HCT116 (cell line): ENCODE measurements at regions not wholly inside any gene's neighbourhood (a gene's known extent, or its start where the extent isn't known, plus 50 kb on each side); places are given as distances from the start of the nearest gene placed in this dataset.
"Not testable (repeated sequence)": the region's sequence is repeated elsewhere in the genome, so short reads cannot be mapped to it uniquely, and the experiment has no call there.

Experiments used
- ATAC-seq: fragments of 200-7000 bp; cut with Tn5 transposase; 2 replicates; pipeline ENCODE4 v1.9.1; 2020; ENCODE audit warnings: mild to moderate bottlenecking, moderate library complexity
- BruUV-seq: library from RNA; stranded (reverse); fragments of 400-500 nt; replicated peaks from 2 replicates; lab custom pipeline; 2021; lab: Mats Ljungman, UMichigan
- CTCF ChIA-PET: fragments of 300-600 bp; sonication (Branson Sonifier 250); formaldehyde crosslinking; loops from one replicate; lab custom pipeline; 2021; ENCODE audit warnings: antibody characterized with exemption; lab: Charles Lee
- POLR2A ChIA-PET: fragments of 300-600, 350-600 bp; sonication (Branson Sonifier 250); formaldehyde crosslinking; loops from one replicate; lab custom pipeline; 2021; ENCODE audit warnings: antibody characterized with exemption; lab: Charles Lee
- RAD21 ChIA-PET, 2 experiments: fragments of 300-600 bp; sonication (Branson Sonifier 250); formaldehyde crosslinking; loops; one replicate each; lab custom pipeline; 2023; ENCODE audit warnings: low total read pairs in 2 of 2; ENCODE audit not compliant: uncharacterized antibody in 2 of 2, unreplicated experiment in 2 of 2, low non-redundant PET in 1 of 2; lab: Charles Lee
- DNase-seq: peaks from one replicate; pipeline ENCODE4 v3.0.0-alpha.2; 2010; ENCODE audit warnings: low read depth, low spot score
- H2AFZ ChIP-seq: fragments of 200-600 bp; shearing (Covaris generic), sonication (generic); 2 replicates; pipeline ENCODE4 v1.6.1; 2017; ENCODE audit warnings: low read depth, mixed run types, mixed read lengths, antibody characterized with exemption, low read length; ENCODE audit not compliant: poor library complexity, severe bottlenecking
- H3K27ac ChIP-seq: 2 replicates; pipeline ENCODE4 v1.5.1; 2012; ENCODE audit warnings: low read depth, low read length
- H3K27me3 ChIP-seq: fragments of 200-600 bp; sonication (generic); 2 replicates; pipeline ENCODE4 v1.6.1; 2016; ENCODE audit warnings: mixed run types, low read length, mixed read lengths; ENCODE audit not compliant: insufficient read depth
- H3K36me3 ChIP-seq, 2 experiments: fragments of 200-500 bp in 1 of 2; fragments of 200-600 bp in 1 of 2; sonication (Bioruptor generic) in 1 of 2; sonication (generic) in 1 of 2; 2 replicates each; pipeline versions ENCODE4 v1.5.1 to v1.6.1; 2014 to 2016; ENCODE audit warnings: low read length in 2 of 2, inconsistent platforms in 1 of 2, mixed read lengths in 1 of 2, mixed run types in 1 of 2; ENCODE audit not compliant: insufficient read depth in 2 of 2, control insufficient read depth in 1 of 2
- H3K4me1 ChIP-seq, 2 experiments: fragments of 200-600 bp in 1 of 2; sonication (generic) in 1 of 2; 2 replicates each; pipeline versions ENCODE4 v1.5.1 to v1.6.1; 2012 to 2017; ENCODE audit warnings: low read length in 2 of 2, inconsistent platforms in 1 of 2, mild to moderate bottlenecking in 1 of 2, mixed read lengths in 1 of 2, mixed run types in 1 of 2, moderate library complexity in 1 of 2; ENCODE audit not compliant: insufficient read depth in 2 of 2, control insufficient read depth in 1 of 2
- H3K4me2 ChIP-seq: fragments of 200-600 bp; sonication (generic); 2 replicates; pipeline ENCODE4 v1.6.1; 2017; ENCODE audit warnings: mixed run types, low read length, mixed read lengths
- H3K4me3 ChIP-seq, 2 experiments: fragments of 200-600 bp in 1 of 2; sonication (generic) in 1 of 2; replicated peaks in 1 of 2; 2 replicates each; pipeline ENCODE4 v1.5.1; 2011 to 2016; ENCODE audit warnings: low read length in 2 of 2, control low read depth in 1 of 2, low read depth in 1 of 2, mild to moderate bottlenecking in 1 of 2, mixed read lengths in 1 of 2, mixed run types in 1 of 2
- H3K79me2 ChIP-seq: fragments of 200-600 bp; sonication (generic); 2 replicates; pipeline ENCODE4 v1.6.1; 2017; ENCODE audit warnings: mild to moderate bottlenecking, mixed run types, low read length, moderate library complexity, mixed read lengths; ENCODE audit not compliant: insufficient read depth
- H3K9ac ChIP-seq: fragments of 200-600 bp; sonication (generic); 2 replicates; pipeline ENCODE4 v1.6.1; 2016; ENCODE audit warnings: low read length, mixed read lengths
- H3K9me2 ChIP-seq: fragments of 200-600 bp; sonication (generic), shearing (Covaris generic); 2 replicates; pipeline ENCODE4 v1.6.1; 2017; ENCODE audit warnings: mixed run types, mild to moderate bottlenecking, moderate library complexity; ENCODE audit not compliant: insufficient read depth
- H3K9me3 ChIP-seq, 2 experiments: fragments of 200-500 bp in 1 of 2; fragments of 200-600 bp in 1 of 2; sonication (Bioruptor generic) in 1 of 2; sonication (generic) in 1 of 2; 2 replicates each; pipeline ENCODE4 v1.6.1; 2014 to 2017; ENCODE audit warnings: low read length in 2 of 2, mixed read lengths in 2 of 2, inconsistent platforms in 1 of 2, low read depth in 1 of 2, mild to moderate bottlenecking in 1 of 2, mixed run types in 1 of 2, moderate library complexity in 1 of 2; ENCODE audit not compliant: control insufficient read depth in 1 of 2, insufficient read depth in 1 of 2
- H4K20me1 ChIP-seq: fragments of 200-600 bp; sonication (generic), shearing (Covaris generic); 2 replicates; pipeline ENCODE4 v1.6.1; 2017; ENCODE audit warnings: mixed run types, mild to moderate bottlenecking, moderate library complexity; ENCODE audit not compliant: insufficient read depth
- CBX3 ChIP-seq: IDR thresholded peaks from 2 replicates; pipeline ENCODE4 v1.6.1; 2012; ENCODE audit warnings: low read depth
- EZH2 ChIP-seq: fragments of 200-600 bp; sonication (generic); IDR thresholded peaks from 2 replicates; pipeline ENCODE4 v1.6.1; 2017; ENCODE audit warnings: antibody characterized with exemption, mixed run types
- EZH2phosphoT487 ChIP-seq: fragments of 200-600 bp; IDR thresholded peaks from 2 replicates; pipeline ENCODE4 v1.6.1; 2018; ENCODE audit warnings: antibody characterized with exemption, borderline replicate concordance
- FOSL1 ChIP-seq: IDR thresholded peaks from 2 replicates; pipeline ENCODE4 v1.6.1; 2012; ENCODE audit warnings: low read depth
- JUND ChIP-seq: IDR thresholded peaks from 2 replicates; pipeline ENCODE4 v1.6.1; 2012
- POLR2AphosphoS5 ChIP-seq: IDR thresholded peaks from 2 replicates; pipeline ENCODE4 v1.6.1; 2011; ENCODE audit warnings: mild to moderate bottlenecking, low read depth, low read length, moderate library complexity
- SIN3A ChIP-seq: IDR thresholded peaks from 2 replicates; pipeline ENCODE4 v1.6.1; 2012; ENCODE audit warnings: low read depth
- SP1 ChIP-seq: IDR thresholded peaks from 2 replicates; pipeline ENCODE4 v1.6.1; 2012; ENCODE audit warnings: low read depth
- ZNF274 ChIP-seq: fragments of 200-500 bp; sonication (Bioruptor generic); IDR thresholded peaks from 2 replicates; pipeline ENCODE4 v1.6.1; 2014; ENCODE audit warnings: mild to moderate bottlenecking, low read depth, low read length, inconsistent platforms
- intact Hi-C: fragments of 100-400 bp; cut with micrococcal nuclease; formaldehyde crosslinking; loops from 2 replicates; pipeline ENCODE4 v1.10.0; 2022
- TF ChIP-seq, protein P1 (sequence below): IDR thresholded peaks from 2 replicates; pipeline ENCODE4 v1.6.1; 2011; ENCODE audit warnings: mild to moderate bottlenecking, low read length, moderate library complexity; ENCODE audit not compliant: insufficient replicate concordance; ENCODE audit errors: extremely low read depth

DNA sequence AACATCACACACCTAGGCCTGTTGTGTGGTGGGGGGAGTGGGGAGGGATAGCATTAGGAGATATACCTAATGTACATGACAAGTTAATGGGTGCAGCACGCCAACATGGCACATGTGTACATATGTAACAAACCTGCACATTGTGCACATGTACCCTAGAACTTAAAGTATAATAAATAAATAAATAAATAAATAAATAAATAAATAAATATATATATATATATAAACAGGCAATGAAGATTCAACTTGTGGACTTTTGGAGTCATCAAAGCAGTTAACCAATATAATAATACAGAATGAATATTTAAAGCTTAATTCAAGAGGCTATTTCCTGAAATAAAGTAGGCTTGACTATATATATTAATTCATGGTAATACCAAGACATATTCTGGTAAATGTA lies 167.0 kb downstream of the FOXD2 start:
- H3K9me2 ChIP-seq, RAD21 ChIA-PET, CTCF ChIA-PET, H3K9ac ChIP-seq, intact Hi-C loops, H3K9me3 ChIP-seq, H3K27ac ChIP-seq, H2AFZ ChIP-seq, BruUV-seq, DNase-seq, H3K27me3 ChIP-seq, H3K36me3 ChIP-seq, POLR2A ChIA-PET, H3K4me3 ChIP-seq, H4K20me1 ChIP-seq, H3K4me1 ChIP-seq, H3K4me2 ChIP-seq, H3K79me2 ChIP-seq, ATAC-seq: not testable (repeated sequence)

DNA sequence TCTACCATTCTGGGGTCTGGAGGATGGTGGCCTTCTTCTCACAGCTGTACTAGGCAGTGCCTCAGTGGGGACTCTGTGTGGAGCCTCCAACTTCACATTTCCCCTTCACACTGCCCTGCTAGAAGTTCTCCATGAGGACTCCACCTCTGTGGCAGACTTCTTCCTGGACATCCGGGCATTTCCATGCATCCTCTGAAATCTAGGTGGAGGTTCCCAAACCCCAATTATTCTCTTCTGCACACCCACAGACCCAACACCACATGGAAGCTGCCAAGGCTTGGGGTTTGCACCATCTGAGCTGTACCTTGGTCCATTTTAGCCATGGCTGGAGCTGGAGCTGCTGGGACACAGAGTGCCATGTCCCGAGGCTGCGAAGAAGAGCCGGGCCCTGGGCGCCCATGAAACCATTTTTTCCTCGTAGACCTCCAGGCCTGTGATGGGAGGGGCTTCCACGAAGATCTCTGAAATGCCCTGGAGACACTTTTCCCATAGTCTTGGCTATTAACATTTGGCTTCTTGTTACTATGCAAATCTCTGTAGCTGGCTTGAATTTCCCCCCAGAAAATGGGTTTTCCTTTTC lies 170.5 kb downstream of the FOXD2 start:
- Histone ChIP-seq H3K36me3 (no peaks in the 10 kb centered on the region), H3K9me2 (no peaks in the 10 kb centered on the region), H3K27ac (no peak overlapping the region), H3K79me2 (no peaks in the 10 kb centered on the region), H3K4me1 (no peaks in the 10 kb centered on the region), H3K4me3 (no peak overlapping the region), H3K9ac (no peak overlapping the region), H2AFZ (no peak overlapping the region), H3K4me2 (no peak overlapping the region), H3K9me3 (no peaks in the 10 kb centered on the region; a peak in 2 of 4 replicates), H4K20me1 (no peaks in the 10 kb centered on the region), H3K27me3 (no peaks in the 10 kb centered on the region)
- intact Hi-C loops = no loop called here
- no peak for TF ChIP-seq EZH2phosphoT487
- TF ChIP-seq SP1 = no peak
- TF ChIP-seq FOSL1 = no peak
- no peak for TF ChIP-seq EZH2
- no peak for TF ChIP-seq CBX3
- no peak for TF ChIP-seq JUND
- TF ChIP-seq, protein P1, sequence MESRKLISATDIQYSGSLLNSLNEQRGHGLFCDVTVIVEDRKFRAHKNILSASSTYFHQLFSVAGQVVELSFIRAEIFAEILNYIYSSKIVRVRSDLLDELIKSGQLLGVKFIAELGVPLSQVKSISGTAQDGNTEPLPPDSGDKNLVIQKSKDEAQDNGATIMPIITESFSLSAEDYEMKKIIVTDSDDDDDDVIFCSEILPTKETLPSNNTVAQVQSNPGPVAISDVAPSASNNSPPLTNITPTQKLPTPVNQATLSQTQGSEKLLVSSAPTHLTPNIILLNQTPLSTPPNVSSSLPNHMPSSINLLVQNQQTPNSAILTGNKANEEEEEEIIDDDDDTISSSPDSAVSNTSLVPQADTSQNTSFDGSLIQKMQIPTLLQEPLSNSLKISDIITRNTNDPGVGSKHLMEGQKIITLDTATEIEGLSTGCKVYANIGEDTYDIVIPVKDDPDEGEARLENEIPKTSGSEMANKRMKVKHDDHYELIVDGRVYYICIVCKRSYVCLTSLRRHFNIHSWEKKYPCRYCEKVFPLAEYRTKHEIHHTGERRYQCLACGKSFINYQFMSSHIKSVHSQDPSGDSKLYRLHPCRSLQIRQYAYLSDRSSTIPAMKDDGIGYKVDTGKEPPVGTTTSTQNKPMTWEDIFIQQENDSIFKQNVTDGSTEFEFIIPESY = no peak
- TF ChIP-seq ZNF274 = no peak
- TF ChIP-seq SIN3A = no peak
- TF ChIP-seq POLR2AphosphoS5 = no peak
- BruUV-seq = no TSS peak
- ChIA-PET RAD21 (no interaction called here), POLR2A (no interaction called here), CTCF (no interaction called here)
- no peak for ATAC-seq
- DNase-seq = no peak
